ENCODE measurements at regions not wholly inside any gene's neighbourhood (a gene's known extent, or its start where the extent isn't known, plus 50 kb on each side); places are given as distances from the start of the nearest gene placed in this dataset.

DNA sequence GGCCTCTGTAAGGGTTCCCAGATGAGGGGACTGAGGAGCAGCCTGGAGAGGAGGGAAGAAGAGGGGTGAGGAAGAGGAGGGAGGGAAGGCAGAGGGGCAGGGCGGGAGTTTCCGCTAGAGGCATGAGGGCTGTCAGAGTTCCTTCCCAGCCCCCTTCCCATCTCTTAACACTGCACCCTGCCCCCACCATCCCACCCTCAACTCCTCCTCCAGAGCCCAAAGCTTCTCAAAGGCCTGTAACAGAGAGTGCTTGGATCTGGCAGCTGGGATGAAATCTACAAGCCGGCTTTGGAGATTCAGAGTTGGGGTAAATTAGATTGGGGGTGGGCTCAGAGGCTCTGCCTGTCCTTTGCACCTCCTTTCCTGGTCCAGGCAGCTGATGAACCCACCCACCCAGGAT is 57.3 kb upstream of the DLX4 start:
- Histone ChIP-seq H2BK12ac (ENCODE audit: low read depth, low read length) (peak overlapping the region; percentile 68; the same call in 1 of the 2 replicates), H4K20me1 (replicated peaks in 1 of 2; ENCODE audit: control insufficient read depth in 1 of 2, insufficient read depth in 2 of 2, low read length in 2 of 2) (peaks cover 0 to 4% of the 10 kb centered on the region in 2 experiments), H2AK5ac (ENCODE audit: low read depth, low read length) (no peak overlapping the region), H2BK20ac (ENCODE audit: low read length) (no peak overlapping the region), H2AFZ (ENCODE audit: low read length) (no peak overlapping the region), H3K4me1 (replicated peaks in 1 of 4; ENCODE audit: control insufficient read depth in 3 of 4, insufficient read depth in 4 of 4, low read length in 3 of 4) (peaks cover 3 to 29% (median 16%) of the 10 kb centered on the region in 4 experiments), H3K56ac (replicated peaks; ENCODE audit: insufficient read length, low read depth, low read length) (no peak overlapping the region), H3K23me2 (ENCODE audit: low read depth, low read length) (peaks cover 2% of the 10 kb centered on the region; the same call in 1 of the 2 replicates), H3K36me3 (ENCODE audit: control insufficient read depth in 2 of 4, insufficient read depth in 4 of 4, low read length in 3 of 4) (no peaks in the 10 kb centered on the region), H3K14ac (ENCODE audit: insufficient read length) (no peak overlapping the region), H2BK15ac (ENCODE audit: low read length) (no peak overlapping the region), H3K4me2 (ENCODE audit: insufficient read depth in 1 of 2, low read depth in 2 of 2, low read length in 2 of 2) (no peak overlapping the region), H2BK5ac (ENCODE audit: low read depth, low read length) (no peak overlapping the region), H3K9ac (replicated peaks in 1 of 4; ENCODE audit: extremely low read depth in 1 of 4, low read depth in 3 of 4, low read length in 3 of 4) (no peak overlapping the region), H3K4ac (replicated peaks; ENCODE audit: insufficient read length, low read depth, low read length) (no peak overlapping the region), H3K4me3 (ENCODE audit: extremely low read depth in 1 of 4, insufficient read depth in 2 of 4, low read depth in 3 of 4, low read length in 4 of 4) (no peak overlapping the region), H4K8ac (ENCODE audit: extremely low read depth, insufficient read depth, low read length) (no peak overlapping the region), H3K27me3 (replicated peaks in 1 of 4; ENCODE audit: control insufficient read depth in 3 of 4, extremely low read depth in 1 of 4, insufficient read depth in 3 of 4, low read length in 3 of 4) (peaks cover 12 to 76% (median 68%) of the 10 kb centered on the region in 4 experiments), H3K18ac (ENCODE audit: extremely low read depth, low read length) (no peak overlapping the region), H3K27ac (ENCODE audit: low read depth, low read length) (no peak overlapping the region), H3K79me1 (ENCODE audit: low read depth, low read length) (no peaks in the 10 kb centered on the region), H3K23ac (ENCODE audit: insufficient read length) (no peak overlapping the region), H2BK120ac (replicated peaks; ENCODE audit: low read depth, low read length) (no peak overlapping the region), H4K5ac (ENCODE audit: insufficient read length, low read depth, low read length) (no peak overlapping the region), H4K91ac (replicated peaks; ENCODE audit: insufficient read length, low read length) (no peak overlapping the region), H3K79me2 (ENCODE audit: control insufficient read depth in 1 of 2, insufficient read depth in 2 of 2, low read length in 2 of 2) (no peaks in the 10 kb centered on the region), H3K9me3 (ENCODE audit: insufficient read depth in 2 of 2, low read depth in 1 of 2, low read length in 1 of 2) (no peaks in the 10 kb centered on the region)
- DNase-seq (ENCODE audit: low read depth in 1 of 2, low spot score in 2 of 2) (no peak), FAIRE-seq (no peak)
- TF ChIP-seq KDM1A (IDR thresholded peaks at IDR 0.05; ENCODE audit: borderline replicate concordance, low read length) (no peak), JUND (IDR thresholded peaks at IDR 0.05; ENCODE audit: low read length) (no peak), TBP (IDR thresholded peaks at IDR 0.05; ENCODE audit: low read depth, low read length) (no peak), SP1 (IDR thresholded peaks at IDR 0.05; ENCODE audit: low read depth, low read length) (no peak), ASH2L (IDR thresholded peaks at IDR 0.05; ENCODE audit: low read length) (no peak), NRF1 (IDR thresholded peaks at IDR 0.05; ENCODE audit: low read depth, low read length) (no peak), CHD1 (IDR thresholded peaks at IDR 0.05; ENCODE audit: low read depth, low read length) (no peak)
- ChIA-PET POLR2A (ENCODE audit: partially characterized antibody) (interaction anchor here (1.0 to 1.3 kb wide), 4 partner anchors 41 to 60 kb away, joined by 3 to 4 read pairs (median 3); no protein-coding TSS in a partner anchor), CTCF (ENCODE audit: partially characterized antibody) (interaction anchor here (0.7 to 10.0 kb wide), 13 partner anchors 11 to 116 kb away, joined by 3 to 156 read pairs (median 5); partner anchors contain the start of gene DLX3)
- 76% methylated on average over 1 of the region's 3 CpGs; no CpG with 5 or more reads in 1 of the 2 experiments for WGBS, 2 experiments (ENCODE audit: extremely low coverage in 1 of 2, insufficient coverage in 1 of 2, insufficient read length in 1 of 2, insufficient replicate concordance in 2 of 2, low coverage in 1 of 2, low lambda C conversion rate in 2 of 2, missing lambda C conversion rate in 1 of 2)
